H1 (cell line): ENCODE measurements at regions not wholly inside any gene's neighbourhood (a gene's known extent, or its start where the extent isn't known, plus 50 kb on each side); places are given as distances from the start of the nearest gene placed in this dataset.

ENCODE experiments used
- CTCF ChIA-PET: fragments of 300-600 bp; sonication (Branson Sonifier 250); formaldehyde crosslinking; loops from one replicate; lab custom pipeline; 2021; ENCODE audit not compliant: partially characterized antibody; lab: Charles Lee
- POLR2A ChIA-PET: fragments of 300-600 bp; sonication (Branson Sonifier 250); formaldehyde crosslinking; loops from one replicate; lab custom pipeline; 2021; ENCODE audit warnings: inconsistent platforms; ENCODE audit not compliant: partially characterized antibody; lab: Charles Lee
- DNase-seq, 2 experiments: peaks; one replicate each; pipeline versions ENCODE4 v3.0.0 to v3.0.0-alpha.2; 2010 to 2022; ENCODE audit warnings: low spot score in 2 of 2, low read depth in 1 of 2, mixed read lengths in 1 of 2
- FAIRE-seq: peaks from 2 replicates; lab custom pipeline; 2011; peaks lifted over from hg19 to GRCh38; lab: Jason Lieb, UNC
- H2AFZ ChIP-seq: 2 replicates; pipeline ENCODE4 v1.8.1; 2012; ENCODE audit warnings: low read length, inconsistent platforms
- H2AK5ac ChIP-seq: 2 replicates; pipeline ENCODE4 v1.6.1; 2013; ENCODE audit warnings: low read depth, low read length
- H2BK120ac ChIP-seq: replicated peaks from 2 replicates; pipeline ENCODE3; 2013; ENCODE audit warnings: low read depth, low read length, inconsistent platforms
- H2BK12ac ChIP-seq: 2 replicates; pipeline ENCODE4 v1.6.1; 2013; ENCODE audit warnings: low read depth, low read length
- H2BK15ac ChIP-seq: 2 replicates; pipeline ENCODE4 v1.6.1; 2013; ENCODE audit warnings: low read length
- H2BK20ac ChIP-seq: 2 replicates; pipeline ENCODE4 v1.6.1; 2013; ENCODE audit warnings: low read length
- H2BK5ac ChIP-seq: 2 replicates; pipeline ENCODE4 v1.6.1; 2013; ENCODE audit warnings: low read depth, low read length
- H3K14ac ChIP-seq: 2 replicates; pipeline ENCODE4 v1.6.1; 2013; ENCODE audit warnings: inconsistent platforms; ENCODE audit not compliant: insufficient read length
- H3K18ac ChIP-seq: 2 replicates; pipeline ENCODE4 v1.6.1; 2013; ENCODE audit warnings: low read length; ENCODE audit errors: extremely low read depth
- H3K23ac ChIP-seq: 2 replicates; pipeline ENCODE4 v1.6.1; 2013; ENCODE audit warnings: inconsistent platforms; ENCODE audit not compliant: insufficient read length
- H3K23me2 ChIP-seq: 2 replicates; pipeline ENCODE4 v1.6.1; 2013; ENCODE audit warnings: low read depth, low read length
- H3K27ac ChIP-seq: 2 replicates; pipeline ENCODE4 v1.6.1; 2011; ENCODE audit warnings: low read depth, low read length, inconsistent platforms
- H3K27me3 ChIP-seq, 4 experiments: replicated peaks in 1 of 4; 1 replicate in 1 of 4; 2 replicates in 3 of 4; pipeline versions ENCODE4 v1.6.1 to v1.8.1; 2011 to 2013; ENCODE audit warnings: low read length in 3 of 4, mild to moderate bottlenecking in 3 of 4, inconsistent platforms in 2 of 4, mixed read lengths in 2 of 4, moderate library complexity in 1 of 4; ENCODE audit not compliant: control insufficient read depth in 3 of 4, insufficient read depth in 3 of 4; ENCODE audit errors: extremely low read depth in 1 of 4
- H3K36me3 ChIP-seq, 4 experiments: 2 replicates each; pipeline versions ENCODE4 v1.6.1 to v1.8.1; 2011 to 2013; ENCODE audit warnings: mild to moderate bottlenecking in 4 of 4, low read length in 3 of 4, moderate library complexity in 2 of 4, control low read depth in 1 of 4, inconsistent platforms in 1 of 4; ENCODE audit not compliant: insufficient read depth in 4 of 4, control insufficient read depth in 2 of 4
- H3K4ac ChIP-seq: replicated peaks from 2 replicates; pipeline ENCODE3; 2013; ENCODE audit warnings: low read length, low read depth, mixed read lengths, inconsistent platforms; ENCODE audit not compliant: insufficient read length
- H3K4me1 ChIP-seq, 4 experiments: replicated peaks in 1 of 4; 1 replicate in 1 of 4; 2 replicates in 3 of 4; pipeline versions ENCODE4 v1.6.1 to v1.8.1; 2011 to 2013; ENCODE audit warnings: low read length in 3 of 4, inconsistent platforms in 2 of 4, mixed read lengths in 1 of 4; ENCODE audit not compliant: insufficient read depth in 4 of 4, control insufficient read depth in 3 of 4
- H3K4me2 ChIP-seq, 2 experiments: 2 replicates each; pipeline versions ENCODE4 v1.6.1 to v1.8.1; 2011 to 2013; ENCODE audit warnings: low read depth in 2 of 2, low read length in 2 of 2, control low read depth in 1 of 2, inconsistent platforms in 1 of 2, mild to moderate bottlenecking in 1 of 2; ENCODE audit not compliant: insufficient read depth in 1 of 2
- H3K4me3 ChIP-seq, 4 experiments: fragments of 200-600, 300-600 bp in 1 of 4; sonication (generic), shearing (Covaris generic), sonication (Bioruptor Twin) in 1 of 4; 2 replicates each; pipeline versions ENCODE4 v1.5.1 to v1.8.1; 2011 to 2016; ENCODE audit warnings: low read length in 4 of 4, low read depth in 3 of 4, control low read depth in 2 of 4, inconsistent platforms in 2 of 4, mild to moderate bottlenecking in 2 of 4, mixed read lengths in 1 of 4, moderate library complexity in 1 of 4; ENCODE audit not compliant: insufficient read depth in 2 of 4; ENCODE audit errors: extremely low read depth in 1 of 4
- H3K56ac ChIP-seq: replicated peaks from 2 replicates; pipeline ENCODE3; 2013; ENCODE audit warnings: low read depth, mild to moderate bottlenecking, mixed read lengths, low read length, inconsistent platforms; ENCODE audit not compliant: insufficient read length
- H3K79me1 ChIP-seq: 2 replicates; pipeline ENCODE4 v1.6.1; 2013; ENCODE audit warnings: low read depth, low read length, control low read depth
- H3K79me2 ChIP-seq, 2 experiments: 2 replicates each; pipeline versions ENCODE4 v1.6.1 to v1.8.1; 2012 to 2013; ENCODE audit warnings: low read length in 2 of 2, mild to moderate bottlenecking in 2 of 2, inconsistent platforms in 1 of 2; ENCODE audit not compliant: insufficient read depth in 2 of 2, control insufficient read depth in 1 of 2
- H3K9ac ChIP-seq, 4 experiments: replicated peaks in 1 of 4; 1 replicate in 1 of 4; 2 replicates in 3 of 4; pipeline versions ENCODE4 v1.6.1 to v1.8.1; 2011 to 2013; ENCODE audit warnings: low read depth in 3 of 4, low read length in 3 of 4, control low read depth in 2 of 4, mild to moderate bottlenecking in 2 of 4, moderate library complexity in 2 of 4, inconsistent platforms in 1 of 4; ENCODE audit errors: extremely low read depth in 1 of 4
- H3K9me3 ChIP-seq, 2 experiments: 2 replicates each; pipeline versions ENCODE4 v1.6.1 to v1.8.1; 2012 to 2013; ENCODE audit warnings: mild to moderate bottlenecking in 2 of 2, moderate library complexity in 2 of 2, control low read depth in 1 of 2, inconsistent platforms in 1 of 2, low read depth in 1 of 2, low read length in 1 of 2, mixed read lengths in 1 of 2; ENCODE audit not compliant: insufficient read depth in 2 of 2
- H4K20me1 ChIP-seq, 2 experiments: replicated peaks in 1 of 2; 2 replicates each; pipeline versions ENCODE3 to v1.8.1; 2011 to 2013; ENCODE audit warnings: inconsistent platforms in 2 of 2, low read length in 2 of 2, mild to moderate bottlenecking in 1 of 2; ENCODE audit not compliant: insufficient read depth in 2 of 2, control insufficient read depth in 1 of 2
- H4K5ac ChIP-seq: 2 replicates; pipeline ENCODE4 v1.6.1; 2013; ENCODE audit warnings: low read length, low read depth, mixed read lengths, inconsistent platforms; ENCODE audit not compliant: insufficient read length
- H4K8ac ChIP-seq: 2 replicates; pipeline ENCODE4 v1.8.0; 2013; ENCODE audit warnings: mild to moderate bottlenecking, moderate library complexity, low read length, inconsistent platforms; ENCODE audit not compliant: insufficient read depth; ENCODE audit errors: extremely low read depth
- H4K91ac ChIP-seq: replicated peaks from 2 replicates; pipeline ENCODE3; 2013; ENCODE audit warnings: low read length, mixed read lengths, inconsistent platforms; ENCODE audit not compliant: insufficient read length
- WGBS, 2 experiments: shearing (Covaris generic) in 1 of 2; methylation state at CpG; one replicate each; pipeline versions ENCODE4 v1.1.6 to v1.1.7; 2013 to 2015; ENCODE audit warnings: low lambda C conversion rate in 2 of 2, mixed read lengths in 2 of 2, inconsistent platforms in 1 of 2, low coverage in 1 of 2, missing lambda C conversion rate in 1 of 2; ENCODE audit not compliant: insufficient replicate concordance in 2 of 2, insufficient coverage in 1 of 2, insufficient read length in 1 of 2; ENCODE audit errors: extremely low coverage in 1 of 2, missing lambda C conversion rate in 1 of 2; 5-methylcytosine and 5-hydroxymethylcytosine counted together

DNA sequence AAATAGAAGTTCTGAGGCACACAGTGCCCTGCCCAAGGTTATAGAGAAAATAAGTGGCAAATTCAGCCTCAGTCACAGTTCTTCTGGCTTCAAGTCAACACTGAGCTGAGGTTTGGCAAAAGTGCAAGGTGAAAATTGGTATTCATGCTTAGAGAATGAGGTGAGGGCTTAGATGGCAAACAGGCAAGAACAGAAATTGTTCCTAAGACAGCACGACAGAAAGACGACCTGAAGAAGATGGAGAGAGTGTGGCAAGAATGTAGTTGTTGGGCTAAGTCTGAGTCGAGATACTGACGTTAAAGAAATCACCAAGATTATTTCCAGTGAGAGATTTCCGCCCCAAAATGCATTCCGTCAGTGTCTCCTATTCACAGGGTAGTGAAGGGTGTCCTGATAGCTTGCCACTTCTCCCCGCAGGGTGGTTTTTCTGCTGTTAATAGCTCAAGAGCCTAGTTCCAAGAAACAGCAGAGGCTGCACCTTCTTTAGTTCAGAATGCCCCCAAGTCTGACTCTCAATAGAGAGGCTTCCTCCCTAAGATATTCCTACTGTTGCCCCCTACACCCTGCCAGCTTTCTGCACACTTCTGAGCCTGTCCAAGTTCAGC, 260.8 kb upstream of the AMIGO2 start:
- Histone ChIP-seq H4K8ac (no peak overlapping the region), H3K18ac (no peak overlapping the region), H3K27ac (no peak overlapping the region), H4K20me1 (no peaks in the 10 kb centered on the region), H2BK20ac (no peak overlapping the region), H2AK5ac (no peak overlapping the region), H2BK12ac (no peak overlapping the region), H3K4ac (no peak overlapping the region), H3K79me1 (no peaks in the 10 kb centered on the region), H4K91ac (no peak overlapping the region), H3K9me3 (no peaks in the 10 kb centered on the region), H2BK15ac (no peak overlapping the region), H2AFZ (peak overlapping the region; percentile 53), H3K23me2 (no peaks in the 10 kb centered on the region), H3K23ac (no peak overlapping the region), H4K5ac (no peak overlapping the region), H3K27me3 (peaks cover 0 to 1% (median 0%) of the 10 kb centered on the region in 4 experiments; a peak in 1 of 7 replicates), H3K14ac (no peak overlapping the region), H3K36me3 (no peaks in the 10 kb centered on the region), H3K56ac (no peak overlapping the region), H3K4me1 (no peaks in the 10 kb centered on the region), H3K4me2 (no peak overlapping the region), H3K9ac (no peak overlapping the region), H2BK120ac (no peak overlapping the region), H3K4me3 (no peak overlapping the region), H2BK5ac (no peak overlapping the region), H3K79me2 (no peaks in the 10 kb centered on the region)
- FAIRE-seq, result no peak
- 79% methylated on average over 7 of the region's 7 CpGs; no CpG with 5 or more reads in 1 of the 2 experiments for WGBS, 2 experiments
- ChIA-PET POLR2A (no interaction called here), CTCF (interaction anchor here (1.5 kb wide), 1 partner anchor 308 kb away, joined by 4 read pairs; no protein-coding TSS in a partner anchor)
- no peak for DNase-seq
